Testis (tissue), 2 donors: ENCODE measurements at regions not wholly inside any gene's neighbourhood (a gene's known extent, or its start where the extent isn't known, plus 50 kb on each side); places are given as distances from the start of the nearest gene placed in this dataset.

ENCODE experiments used
- CTCF ChIP-seq, 3 experiments: fragments of 450-650 bp in 2 of 3; fragments of 200-600 bp in 1 of 3; sonication (generic) in 1 of 3; IDR thresholded peaks; one replicate each; pipeline ENCODE4 v1.5.1; 2016 to 2019; ENCODE audit warnings: antibody characterized with exemption in 3 of 3, mild to moderate bottlenecking in 2 of 3, moderate library complexity in 1 of 3
- POLR2A ChIP-seq: fragments of 450-650 bp; IDR thresholded peaks from one replicate; pipeline ENCODE4 v1.6.1; 2017; ENCODE audit warnings: antibody characterized with exemption, mild to moderate bottlenecking, moderate library complexity

- TF ChIP-seq CTCF (IDR thresholded peaks at IDR 0.05) (no peak), POLR2A (no peak)
Observed at GRCh38 chr4:156694413-156694812, 277.2 kb downstream of the PDGFC start.
